ENCODE measurements at regions not wholly inside any gene's neighbourhood (a gene's known extent, or its start where the extent isn't known, plus 50 kb on each side); places are given as distances from the start of the nearest gene placed in this dataset.
A peak's percentile ranks its signal among the peaks of the same experiment; 100 is the strongest.
"Not testable (repeated sequence)": the region's sequence is repeated elsewhere in the genome, so short reads cannot be mapped to it uniquely, and the experiment has no call there.

DNA sequence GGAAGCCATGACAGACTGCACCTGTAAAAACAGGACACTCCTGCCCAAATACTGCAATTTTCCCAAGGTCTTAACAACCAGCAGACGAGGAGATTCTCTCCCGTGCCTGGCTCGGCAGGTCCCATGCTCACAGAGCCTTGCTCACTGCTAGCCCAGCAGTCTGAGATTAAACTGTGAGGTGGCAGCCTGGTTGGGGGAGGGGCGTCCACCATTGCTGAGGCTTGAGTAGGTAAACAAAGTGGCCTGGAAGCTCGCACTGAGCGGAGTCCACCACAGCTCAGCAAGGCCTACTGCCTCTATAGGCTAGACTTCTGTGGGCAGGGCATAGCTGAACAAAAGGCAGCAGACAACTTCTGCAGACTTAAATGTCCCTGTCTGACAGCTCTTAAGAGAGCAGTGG, 80.3 kb downstream of the ANXA5 start:
- not testable (repeated sequence) for DNase-seq

DNA sequence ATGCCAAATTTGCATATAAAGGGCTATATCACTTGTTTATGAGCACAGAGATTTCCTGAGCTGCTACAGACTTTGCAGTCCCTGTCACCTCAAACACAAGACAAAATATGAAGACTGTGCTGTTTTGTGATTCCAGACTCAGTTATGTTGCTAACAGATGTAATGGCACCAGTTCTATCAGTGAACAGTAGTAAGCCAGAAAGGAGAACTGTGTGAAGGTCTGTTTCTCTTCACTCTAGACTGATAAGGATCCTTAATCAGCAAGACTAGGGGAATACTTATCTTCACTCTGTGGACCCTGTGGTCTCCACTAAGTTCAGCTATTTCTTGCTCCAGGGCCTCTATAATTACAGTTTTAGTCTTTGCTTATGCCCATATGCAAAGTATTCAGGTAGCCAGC, 82.7 kb downstream of the ANXA5 start:
- no peak for DNase-seq

DNA sequence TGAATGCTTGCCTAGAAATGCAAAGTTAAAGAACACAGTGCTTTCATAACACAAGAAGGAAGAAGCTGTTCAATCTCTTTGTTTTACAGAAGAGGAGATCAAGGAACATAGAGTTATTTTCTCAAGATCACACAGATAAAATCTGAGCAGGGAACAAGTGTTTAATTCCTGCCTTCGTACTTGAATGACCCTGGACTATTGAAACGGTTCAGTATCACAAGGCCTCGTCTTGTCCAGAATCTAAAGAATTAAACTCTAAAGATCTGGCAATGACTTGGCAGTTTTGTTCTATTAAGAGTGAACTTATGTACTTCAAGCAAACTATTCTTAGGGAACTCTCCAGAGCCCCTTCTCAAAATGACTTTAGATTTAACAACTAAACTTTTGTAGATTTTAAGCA, 97.7 kb downstream of the ANXA5 start:
- DNase-seq, result no peak

DNA sequence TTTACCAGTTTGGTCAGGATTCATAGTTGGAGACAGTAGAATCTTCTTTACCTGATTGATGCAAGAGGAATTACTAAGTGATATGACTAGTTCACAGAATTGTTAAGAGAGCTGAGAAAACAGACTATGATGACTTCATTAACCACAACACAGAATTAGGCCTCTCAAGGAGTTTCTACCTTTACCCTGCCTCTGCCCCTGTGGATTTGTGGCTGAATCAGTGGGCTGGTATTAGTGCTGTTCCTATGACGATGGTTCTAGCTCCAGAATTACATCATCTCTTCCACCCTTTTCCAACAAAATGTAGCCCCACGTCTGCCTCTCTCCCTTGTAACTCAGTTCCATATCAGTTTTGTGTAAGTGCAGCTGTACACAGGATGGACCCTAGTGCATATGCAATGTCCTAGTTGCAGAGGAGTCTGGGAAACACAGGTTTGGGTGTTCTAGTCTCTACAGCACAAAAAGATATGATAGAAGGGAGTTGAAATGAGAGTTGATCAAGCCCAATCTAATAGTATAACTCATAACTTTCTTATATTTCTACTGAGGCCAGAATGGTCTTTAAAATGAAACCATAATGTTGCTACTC, 99.3 kb downstream of the ANXA5 start:
- no peak for DNase-seq

- no peak for DNase-seq
Measured at GRCh38 chr4:121594796-121595526, 101.8 kb downstream of the ANXA5 start.

DNA sequence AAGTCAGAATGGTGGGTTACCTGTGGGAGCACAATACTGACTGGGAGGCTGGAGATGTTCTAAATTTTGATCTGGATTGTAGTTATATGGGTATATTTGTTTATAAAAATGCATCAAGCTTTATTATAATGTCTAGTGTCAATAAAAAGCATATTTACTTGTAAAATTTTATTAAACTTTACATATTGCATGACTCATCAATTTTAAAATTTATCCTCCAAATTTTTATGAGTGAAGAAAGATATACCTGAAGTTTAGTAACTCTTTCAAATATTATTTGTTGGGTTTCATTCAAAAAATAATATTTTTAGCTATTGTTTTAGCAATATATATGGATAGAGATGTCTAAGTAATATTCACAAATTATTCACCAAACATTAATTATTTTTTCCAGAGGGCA, 103.0 kb downstream of the ANXA5 start:
- DNase-seq, result no peak

DNA sequence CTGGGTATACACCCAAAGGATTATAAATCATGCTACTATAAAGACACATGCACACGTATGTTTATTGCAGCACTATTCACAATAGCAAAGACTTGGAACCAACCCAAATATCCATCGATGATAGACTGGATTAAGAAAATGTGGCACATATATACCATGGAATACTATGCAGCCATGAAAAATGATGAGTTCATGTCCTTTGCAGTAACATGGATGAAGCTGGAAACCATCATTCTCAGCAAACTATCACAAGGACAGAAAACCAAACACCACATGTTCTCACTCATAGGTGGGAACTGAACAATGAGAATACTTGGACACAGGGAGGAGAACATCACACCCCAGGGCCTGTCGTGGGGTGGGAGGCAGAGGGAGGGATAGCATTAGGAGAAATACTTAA, 104.5 kb downstream of the ANXA5 start:
- not testable (repeated sequence) for DNase-seq

DNA sequence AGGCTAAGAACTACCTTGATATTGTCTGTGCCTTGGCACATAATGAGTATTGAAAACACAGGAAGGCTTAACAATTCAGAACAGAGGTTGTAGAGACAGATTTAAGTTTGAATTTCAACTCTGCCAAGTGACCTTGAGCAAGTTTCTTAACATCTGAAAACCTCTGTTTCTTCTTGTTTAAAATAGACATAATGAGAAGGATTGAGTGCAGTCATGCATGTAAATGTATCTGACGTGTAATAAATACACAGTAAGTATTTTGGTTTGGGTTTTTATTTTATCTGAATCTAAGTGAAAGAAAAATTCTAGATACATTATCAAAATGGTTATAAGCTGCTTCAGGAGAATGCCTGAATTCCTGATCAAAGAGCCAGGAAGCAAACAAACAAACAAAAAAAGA, 111.9 kb downstream of the ANXA5 start:
- DNase-seq, result no peak

DNA sequence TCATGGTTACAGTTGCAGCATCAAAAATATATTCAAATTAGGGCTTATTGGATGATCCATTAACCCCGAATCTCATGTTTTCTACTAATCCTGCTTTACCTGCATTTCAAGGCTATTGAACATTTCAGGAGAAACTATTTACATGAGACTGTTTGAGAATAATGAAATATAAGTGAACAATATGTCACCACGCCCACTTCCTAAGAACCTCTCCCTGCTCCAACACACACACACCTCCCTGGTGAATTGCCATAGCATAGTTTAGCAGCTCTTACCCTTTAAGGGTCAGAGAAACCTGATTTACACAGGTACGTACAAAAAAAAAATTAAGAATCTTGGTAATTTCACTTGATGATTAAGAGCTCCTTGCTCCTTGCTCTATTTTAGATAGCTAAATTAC, 113.4 kb downstream of the ANXA5 start:
- no peak for DNase-seq

DNA sequence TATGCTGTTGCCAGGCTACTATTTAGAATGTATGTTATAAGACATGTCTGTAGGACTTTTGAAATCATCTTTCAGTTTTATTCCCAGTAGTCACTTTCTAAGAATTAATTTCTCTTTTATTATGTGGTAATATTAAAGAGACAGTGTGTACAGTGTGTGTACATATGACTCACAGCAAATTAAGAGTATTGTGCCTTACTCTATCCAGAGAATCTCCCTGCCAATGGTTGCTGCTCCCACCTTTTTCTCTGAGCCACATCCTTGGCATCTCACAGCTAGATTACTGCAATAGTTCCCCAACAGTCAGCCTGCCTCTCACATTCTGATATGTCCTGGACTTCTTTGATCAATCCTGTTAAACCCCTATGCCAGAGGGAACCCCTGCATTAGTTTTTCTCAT, 114.5 kb downstream of the ANXA5 start:
- DNase-seq, result no peak

DNA sequence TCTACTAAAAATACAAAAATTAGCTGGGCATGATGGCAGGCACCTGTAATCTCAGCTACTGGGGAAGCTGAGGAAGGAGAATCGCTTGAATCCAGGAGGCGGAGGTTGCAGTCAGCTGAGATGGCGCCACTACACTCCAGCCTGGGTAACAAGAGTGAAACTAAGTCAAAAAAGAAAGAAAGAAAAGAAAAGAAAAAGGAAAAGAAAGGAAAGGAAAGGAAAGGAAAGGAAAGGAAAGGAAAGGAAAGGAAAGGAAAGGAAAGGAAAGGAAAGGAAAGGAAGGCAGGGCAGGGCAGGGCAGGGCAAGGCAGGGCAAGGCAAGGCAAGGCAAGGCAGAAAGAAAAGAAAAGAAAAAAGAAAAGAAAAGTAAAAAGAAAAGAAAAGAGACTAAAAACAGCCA, 121.4 kb downstream of the ANXA5 start:
- DNase-seq, result not testable (repeated sequence)

DNA sequence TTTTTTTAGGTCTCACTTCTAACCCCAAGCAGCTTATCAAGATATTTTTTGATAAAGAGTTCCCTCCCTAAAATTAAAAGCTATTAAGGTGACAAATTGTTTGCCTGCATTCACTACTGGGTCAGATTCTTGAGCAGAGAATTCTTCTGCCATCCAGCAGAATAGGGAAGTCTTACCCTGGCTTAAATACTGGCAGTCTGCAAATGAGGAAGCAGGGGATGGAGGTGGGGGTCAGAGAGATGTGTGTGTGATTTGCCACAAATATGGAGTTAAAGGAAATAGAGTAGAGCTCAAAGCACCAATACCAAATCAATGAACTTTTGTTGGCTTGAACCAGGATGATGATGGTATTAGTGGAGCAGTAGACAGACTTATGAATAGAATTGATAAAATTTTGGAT, 122.2 kb downstream of the ANXA5 start:
- DNase-seq, result no peak

GRCh38 chr4:121567748-121568147, 129.0 kb downstream of the ANXA5 start:
- DNase-seq, result no peak

DNA sequence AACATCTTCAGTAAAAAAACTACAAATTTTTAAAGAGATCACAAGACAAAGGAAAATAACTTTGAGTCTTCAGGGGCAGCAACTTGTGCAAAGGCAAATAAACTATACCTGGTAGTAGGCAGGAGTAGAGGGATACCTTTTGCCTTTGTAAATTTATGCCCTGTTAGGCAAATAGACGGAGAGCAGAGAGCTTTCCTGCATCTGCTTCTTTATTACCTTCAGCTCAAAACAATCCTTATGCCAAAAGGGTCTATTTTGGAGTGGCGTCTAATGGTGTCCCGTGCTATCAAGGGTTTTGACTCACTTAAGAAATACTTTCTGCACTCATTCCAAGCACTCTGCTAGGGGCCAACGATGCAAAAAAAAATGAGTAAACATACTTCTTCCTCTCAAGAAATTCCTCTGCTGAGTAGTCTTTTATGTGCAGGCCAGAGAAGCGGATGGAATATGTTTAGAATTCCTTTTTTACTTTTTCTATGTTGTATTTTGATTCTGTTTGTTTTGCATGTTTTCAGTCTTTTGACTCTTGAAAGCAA, 131.9 kb downstream of the ANXA5 start:
- no peak for DNase-seq

- no peak for DNase-seq
Measured at GRCh38 chr4:121562811-121563210, 134.0 kb downstream of the ANXA5 start.

GRCh38 chr4:121555315-121556107, 141.3 kb downstream of the ANXA5 start:
- no peak for DNase-seq

DNA sequence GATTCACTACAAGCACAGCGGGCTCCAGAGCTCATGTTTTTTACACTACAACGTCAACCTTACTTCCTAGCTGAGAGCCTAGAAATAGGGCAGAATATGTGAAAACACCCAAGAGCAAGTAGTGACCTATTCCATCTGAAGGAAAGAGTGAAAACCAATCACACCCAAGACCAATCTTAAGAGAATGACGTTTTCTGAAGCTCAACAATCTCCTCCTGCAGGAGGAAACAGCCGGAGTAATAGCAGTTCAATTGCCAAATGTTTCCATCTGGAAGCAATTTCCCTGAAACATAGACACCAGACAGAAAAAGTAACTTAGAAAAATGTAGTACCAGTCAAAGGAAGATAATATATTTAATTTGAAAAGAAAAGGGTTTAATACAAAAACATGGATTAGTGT, 142.4 kb downstream of the ANXA5 start:
- no peak for DNase-seq

- peak; percentile 13 for DNase-seq
Measured at GRCh38 chr4:121551881-121552280, 144.9 kb downstream of the ANXA5 start.

DNA sequence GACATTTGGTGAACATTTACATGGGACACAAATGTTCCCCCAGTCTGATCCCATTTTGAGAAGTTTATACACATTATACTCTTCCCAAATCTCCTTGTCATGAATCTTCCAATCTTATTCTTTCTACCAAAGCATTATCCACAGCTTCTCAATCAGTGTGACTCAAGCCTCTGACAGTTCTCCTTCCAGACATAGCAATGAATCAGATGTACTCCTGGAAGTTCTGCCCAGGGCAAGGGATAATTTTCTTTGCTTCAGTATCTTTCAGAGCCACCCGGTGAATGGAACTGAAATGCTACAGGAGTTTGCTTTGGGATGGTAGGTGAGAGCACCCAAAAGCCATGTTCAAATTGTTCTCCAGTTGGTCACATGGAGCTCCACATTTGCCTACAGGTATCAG, 145.5 kb downstream of the ANXA5 start:
- no peak for DNase-seq

- no peak for DNase-seq
Measured at GRCh38 chr4:121541696-121542095, 155.1 kb downstream of the ANXA5 start.

DNA sequence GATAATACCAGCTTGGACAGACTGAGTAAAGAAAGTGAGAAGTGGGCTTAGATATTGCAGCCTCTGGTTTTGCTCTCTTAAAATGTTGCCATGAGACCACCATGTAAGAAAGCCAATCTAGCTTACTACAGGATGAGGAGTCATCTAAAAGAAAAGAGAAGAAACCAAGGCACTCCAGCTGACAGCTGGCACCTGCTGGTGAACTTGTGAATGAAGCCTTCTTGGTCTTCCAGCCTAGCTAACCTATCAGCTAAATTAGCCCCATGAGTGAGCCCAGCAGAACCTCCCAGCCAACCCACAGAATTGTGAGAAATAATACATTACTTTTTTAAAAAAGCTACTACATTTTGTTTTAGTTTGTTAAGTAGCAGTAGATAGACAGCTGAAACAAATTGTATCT, 154.5 kb upstream of the QRFPR start:
- no peak for DNase-seq

DNA sequence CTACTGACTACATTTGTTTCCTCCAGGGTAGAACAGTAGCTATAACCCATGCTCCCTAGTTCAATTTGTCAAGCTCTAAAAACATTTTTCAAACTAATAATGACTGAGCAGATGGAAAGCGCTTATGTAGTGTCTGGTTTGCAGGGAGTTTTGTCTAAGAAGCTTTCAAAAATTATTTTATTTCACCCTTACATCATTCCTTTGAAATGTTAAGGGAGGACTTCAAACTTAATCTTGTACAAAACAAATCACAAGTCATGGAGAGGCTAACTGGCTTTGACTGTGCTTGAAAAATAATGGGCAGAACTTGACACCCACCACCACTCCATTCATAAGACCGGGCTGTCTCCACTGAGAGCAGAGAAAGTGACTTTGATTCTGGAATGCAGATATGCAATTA, 153.4 kb upstream of the QRFPR start:
- no peak for DNase-seq

DNA sequence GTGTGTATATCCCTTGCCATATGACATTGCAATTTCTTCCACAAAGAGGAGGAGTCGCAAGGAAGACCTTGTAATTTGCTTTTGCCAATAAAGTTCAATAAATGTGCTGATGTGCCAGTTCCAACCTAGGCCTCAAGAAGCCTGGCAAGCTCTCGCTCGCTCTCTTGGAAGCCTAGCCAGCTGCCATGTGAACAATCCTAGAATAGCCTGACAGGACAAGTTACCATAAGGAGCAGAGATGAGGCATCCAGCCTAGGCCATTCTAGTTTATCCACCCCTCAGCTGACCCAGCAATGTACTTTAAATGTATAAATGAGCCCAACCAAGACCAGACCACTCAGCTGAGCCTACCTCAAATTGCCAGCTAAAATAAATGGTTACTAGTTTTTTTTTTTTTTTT, 145.7 kb upstream of the QRFPR start:
- no peak for DNase-seq
